Nephron progenitor cell (in vitro differentiated cells): ENCODE measurements at regions not wholly inside any gene's neighbourhood (a gene's known extent, or its start where the extent isn't known, plus 50 kb on each side); places are given as distances from the start of the nearest gene placed in this dataset.
"Not testable (repeated sequence)": the region's sequence is repeated elsewhere in the genome, so short reads cannot be mapped to it uniquely, and the experiment has no call there.

Source experiments
- DNase-seq: peaks from one replicate; pipeline ENCODE4 v3.0.0; 2021
- H3K27ac Mint-ChIP-seq: 2 replicates; pipeline ENCODE4 v1.8.0; 2021; ENCODE audit warnings: mild to moderate bottlenecking, moderate library complexity, mixed read lengths
- H3K27me3 Mint-ChIP-seq: 2 replicates; pipeline ENCODE4 v1.8.0; 2021; ENCODE audit warnings: mild to moderate bottlenecking, low read depth, mixed read lengths; ENCODE audit not compliant: poor library complexity
- H3K36me3 Mint-ChIP-seq: 2 replicates; pipeline ENCODE4 v1.8.0; 2021; ENCODE audit warnings: low read depth, mixed read lengths
- H3K4me1 Mint-ChIP-seq: 2 replicates; pipeline ENCODE4 v1.8.0; 2021; ENCODE audit warnings: mixed read lengths
- H3K4me3 Mint-ChIP-seq: 2 replicates; pipeline ENCODE4 v1.8.0; 2021; ENCODE audit warnings: mild to moderate bottlenecking, moderate library complexity, mixed read lengths
- H3K9me3 Mint-ChIP-seq: 2 replicates; pipeline ENCODE4 v1.8.0; 2021; ENCODE audit warnings: mild to moderate bottlenecking, moderate library complexity, mixed read lengths
- CTCF ChIP-seq: fragments of 200-600 bp; sonication (generic); IDR thresholded peaks from 2 replicates; pipeline ENCODE4 v1.5.0; 2021; ENCODE audit warnings: antibody characterized with exemption

DNA sequence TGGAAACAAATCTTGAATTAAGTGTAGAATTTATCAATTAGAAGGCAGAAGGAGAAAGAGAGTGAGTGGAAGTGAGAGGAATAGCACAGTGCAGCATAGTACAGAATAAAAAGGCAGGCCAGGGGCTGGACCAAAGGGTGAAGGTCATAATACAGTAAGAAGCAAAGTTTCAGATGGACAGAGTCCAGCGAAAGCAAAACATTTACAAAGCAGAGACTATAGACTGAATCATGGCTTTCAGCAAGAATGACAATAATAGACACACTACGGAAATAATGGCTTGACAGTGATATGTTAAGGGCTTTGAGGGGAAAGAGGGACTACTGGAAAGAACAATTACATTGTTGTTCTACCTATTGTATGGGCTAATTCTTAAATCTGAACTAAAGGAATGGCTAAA is 249.0 kb upstream of the CHD1 start:
- H3K36me3 Mint-ChIP-seq, result no peaks in the 10 kb centered on the region
- H3K4me1 Mint-ChIP-seq, result peaks cover 15% of the 10 kb centered on the region
- no peak overlapping the region for H3K27ac Mint-ChIP-seq
- H3K27me3 Mint-ChIP-seq, result peaks cover 3% of the 10 kb centered on the region
- no peak overlapping the region for H3K4me3 Mint-ChIP-seq
- no peak for DNase-seq
- peaks cover 3% of the 10 kb centered on the region for H3K9me3 Mint-ChIP-seq
- no peak for TF ChIP-seq CTCF

DNA sequence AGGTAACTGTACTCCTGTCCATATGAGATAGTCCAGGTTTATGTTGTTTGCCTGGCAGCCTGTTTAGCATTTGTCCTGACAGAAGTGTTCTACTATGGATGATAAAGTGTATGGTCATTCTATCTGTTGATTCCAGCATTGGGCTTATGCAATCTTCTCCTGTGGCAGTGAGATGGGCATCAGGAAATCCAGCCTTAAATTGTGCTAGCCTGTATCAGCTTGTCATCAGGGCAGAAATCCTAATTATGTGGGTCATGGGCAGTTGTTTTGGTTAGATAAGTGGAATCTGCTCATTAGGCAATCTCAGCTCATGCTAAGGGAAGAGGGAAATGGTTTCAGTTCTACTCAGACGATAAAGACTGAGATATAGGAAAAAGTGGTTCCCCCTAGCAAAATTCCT is 247.4 kb upstream of the CHD1 start:
- Mint-ChIP-seq H3K36me3 (no peaks in the 10 kb centered on the region), H3K4me1 (peaks cover 15% of the 10 kb centered on the region), H3K27ac (no peak overlapping the region), H3K9me3 (peaks cover 3% of the 10 kb centered on the region), H3K27me3 (peaks cover 3% of the 10 kb centered on the region), H3K4me3 (no peak overlapping the region)
- DNase-seq, result no peak
- no peak for TF ChIP-seq CTCF

DNA sequence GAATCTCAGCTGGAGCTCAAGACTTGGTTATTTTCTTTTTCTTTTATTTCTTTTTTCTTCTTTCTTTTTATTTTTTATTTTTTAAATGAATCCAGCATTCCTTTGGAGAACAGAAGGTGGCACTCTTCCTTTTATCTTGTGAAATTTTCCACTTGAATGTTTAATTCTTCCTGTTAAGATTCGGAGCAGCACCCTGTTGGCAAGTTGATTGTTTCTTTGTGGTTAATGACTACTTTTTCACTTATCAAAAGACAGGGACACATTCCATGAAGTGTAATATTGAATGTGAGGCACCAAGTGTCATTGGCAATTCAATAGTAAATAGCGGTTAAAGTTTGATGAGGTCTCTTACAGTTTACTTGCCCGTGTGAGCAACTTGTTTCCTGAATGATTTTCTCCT is 240.5 kb upstream of the CHD1 start:
- no peak for DNase-seq
- H3K27ac Mint-ChIP-seq, result no peak overlapping the region
- peak; percentile 29 for TF ChIP-seq CTCF
- H3K27me3 Mint-ChIP-seq, result no peaks in the 10 kb centered on the region
- H3K9me3 Mint-ChIP-seq, result peaks cover 5% of the 10 kb centered on the region
- no peak overlapping the region for H3K4me3 Mint-ChIP-seq
- H3K4me1 Mint-ChIP-seq, result peaks cover 12% of the 10 kb centered on the region
- H3K36me3 Mint-ChIP-seq, result no peaks in the 10 kb centered on the region

- not testable (repeated sequence) for H3K9me3 Mint-ChIP-seq, H3K4me1 Mint-ChIP-seq, DNase-seq, H3K36me3 Mint-ChIP-seq, H3K4me3 Mint-ChIP-seq, H3K27ac Mint-ChIP-seq, H3K27me3 Mint-ChIP-seq
These were observed 232.7 kb upstream of the CHD1 start for GRCh38 chr5:99161538-99161937.

DNA sequence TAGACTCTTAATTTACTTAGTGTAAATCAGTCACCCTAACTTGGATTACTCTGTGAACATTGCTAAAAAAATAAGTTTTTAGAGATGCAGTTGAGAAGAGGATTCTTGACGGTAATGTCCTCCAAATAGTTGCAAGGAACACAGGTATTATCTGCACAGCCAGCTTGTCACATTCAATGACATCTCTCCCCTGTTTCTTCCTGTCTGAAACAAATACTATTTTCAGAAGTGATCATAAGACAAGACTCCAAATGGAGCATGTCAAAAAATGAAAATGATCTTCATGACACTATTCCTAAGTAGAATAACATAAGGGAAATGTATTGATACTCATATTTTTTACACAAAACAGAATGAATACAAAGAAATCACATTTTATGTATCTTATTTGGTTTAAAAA is 227.9 kb upstream of the CHD1 start:
- Mint-ChIP-seq H3K4me3 (no peak overlapping the region), H3K27me3 (peaks cover 2% of the 10 kb centered on the region), H3K4me1 (no peaks in the 10 kb centered on the region), H3K36me3 (no peaks in the 10 kb centered on the region), H3K9me3 (no peaks in the 10 kb centered on the region), H3K27ac (no peak overlapping the region)
- no peak for TF ChIP-seq CTCF
- DNase-seq, result no peak

DNA sequence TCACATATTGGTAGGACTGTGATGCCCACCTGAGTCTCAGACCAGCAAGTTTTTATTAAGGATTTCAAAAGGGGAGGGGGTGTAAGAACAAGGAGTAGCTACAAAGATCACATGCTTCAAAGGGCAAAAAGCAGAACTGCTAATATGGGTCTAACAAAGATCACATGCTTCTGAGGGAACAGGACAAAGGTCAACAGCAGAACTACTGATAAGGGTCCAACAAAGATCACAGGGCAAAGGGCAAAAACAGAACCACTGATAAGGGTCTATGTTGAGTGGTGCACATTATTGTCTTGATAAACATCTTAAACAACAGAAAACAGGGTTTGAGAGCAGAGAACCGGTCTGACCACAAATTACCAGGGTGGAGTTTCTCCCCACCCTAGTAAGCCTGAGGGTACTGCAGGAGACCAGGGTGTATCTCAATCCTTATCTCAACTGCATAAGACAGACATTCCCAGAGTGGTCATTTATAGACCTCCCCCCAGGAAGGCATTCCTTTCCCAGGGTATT is 214.5 kb upstream of the CHD1 start:
- H3K27me3 Mint-ChIP-seq, H3K4me3 Mint-ChIP-seq, H3K4me1 Mint-ChIP-seq, H3K36me3 Mint-ChIP-seq, H3K27ac Mint-ChIP-seq, DNase-seq: not testable (repeated sequence)
- H3K9me3 Mint-ChIP-seq, result peaks cover 42% of the 10 kb centered on the region

- Mint-ChIP-seq H3K36me3 (peaks cover 5% of the 10 kb centered on the region), H3K4me1 (no peaks in the 10 kb centered on the region), H3K27ac (no peak overlapping the region), H3K9me3 (peaks cover 36% of the 10 kb centered on the region), H3K4me3 (no peak overlapping the region), H3K27me3 (no peaks in the 10 kb centered on the region)
- no peak for TF ChIP-seq CTCF
- DNase-seq, result no peak
These were observed 212.8 kb upstream of the CHD1 start for GRCh38 chr5:99141534-99142128.
